Activated CD8-positive, alpha-beta memory T cell treated with anti-CD3 and anti-CD28 coated beads for 1 hour (primary cell): ENCODE measurements at regions not wholly inside any gene's neighbourhood (a gene's known extent, or its start where the extent isn't known, plus 50 kb on each side); places are given as distances from the start of the nearest gene placed in this dataset.

ENCODE experiments used
- DNase-seq, 2 donors: peaks; one replicate each; pipeline ENCODE4 v3.0.0-alpha.2; 2020; ENCODE audit warnings: low read depth in 1 of 2; ENCODE audit errors: extremely low read depth in 1 of 2

DNA sequence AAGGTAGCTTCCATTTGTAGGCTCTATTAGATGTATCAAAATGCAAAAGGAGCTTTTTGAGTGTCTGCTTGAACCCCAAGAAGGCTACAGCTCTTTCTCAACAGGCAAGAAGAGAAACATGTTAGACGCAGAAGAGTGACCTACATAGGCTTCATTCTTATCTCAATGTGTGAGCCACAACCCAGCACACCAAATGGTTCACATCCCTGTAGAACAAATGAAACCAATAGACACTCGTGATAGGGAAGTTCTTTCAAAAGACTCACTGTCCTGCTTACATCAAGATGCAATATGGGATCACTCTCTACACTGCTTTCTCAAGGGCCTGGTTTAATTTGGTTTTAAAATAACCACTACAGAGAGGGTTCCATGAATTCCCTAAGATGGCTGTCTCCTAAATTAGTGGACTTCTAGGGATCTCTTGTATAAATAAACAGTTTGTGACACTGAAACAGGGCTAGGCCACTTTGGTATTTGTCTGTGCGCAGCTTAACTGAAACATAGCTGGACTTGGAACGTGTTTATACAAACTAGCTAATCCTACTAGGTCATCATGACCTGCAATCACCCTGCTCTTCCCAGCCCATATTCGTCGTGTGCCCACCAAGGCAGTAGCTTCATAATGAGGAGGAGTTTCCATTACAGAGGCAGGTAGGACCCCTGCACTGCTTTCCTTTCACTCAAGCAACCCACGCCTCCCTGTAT is 225.4 kb upstream of the PREP start:
- no peak for DNase-seq

DNA sequence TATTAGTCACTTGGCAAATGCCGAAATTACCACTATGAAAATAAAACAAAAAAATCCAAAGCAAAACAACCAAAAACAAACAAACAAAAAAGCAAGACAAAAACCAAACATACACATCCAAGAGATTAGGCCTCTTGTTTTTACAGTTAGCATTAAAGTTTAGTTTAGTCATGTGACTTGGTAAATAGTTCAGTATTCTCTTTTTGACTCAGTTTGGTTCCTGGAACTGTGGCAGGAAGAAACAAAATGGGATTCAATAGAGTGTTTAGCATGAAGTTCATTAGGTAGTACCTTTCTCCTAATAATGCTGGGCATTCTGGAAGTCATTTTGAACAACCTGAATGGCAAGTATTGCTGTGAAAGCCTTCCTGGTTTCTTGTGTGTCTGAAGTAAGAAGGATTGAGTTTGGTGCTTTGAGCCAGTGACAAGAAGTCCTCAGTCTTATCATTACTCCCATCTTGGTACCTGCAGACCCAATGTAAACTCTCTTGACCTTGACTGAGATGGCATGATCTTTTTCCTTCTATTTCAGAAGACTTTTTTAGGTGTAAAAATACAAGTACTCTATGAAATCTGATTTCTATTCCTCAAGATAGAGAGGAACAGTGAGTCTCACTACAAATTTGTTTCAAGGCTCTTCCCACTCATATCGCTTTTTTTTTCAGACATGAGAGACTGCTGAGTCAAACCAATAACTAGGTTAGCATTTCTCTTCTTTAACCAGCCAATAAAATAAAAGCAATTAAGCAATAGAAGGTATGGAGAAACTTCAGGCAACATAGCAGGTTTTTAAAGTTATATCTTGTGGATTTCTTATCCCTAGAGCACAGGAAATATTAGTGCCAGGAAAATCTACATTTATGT is 223.6 kb upstream of the PREP start:
- no peak for DNase-seq

DNA sequence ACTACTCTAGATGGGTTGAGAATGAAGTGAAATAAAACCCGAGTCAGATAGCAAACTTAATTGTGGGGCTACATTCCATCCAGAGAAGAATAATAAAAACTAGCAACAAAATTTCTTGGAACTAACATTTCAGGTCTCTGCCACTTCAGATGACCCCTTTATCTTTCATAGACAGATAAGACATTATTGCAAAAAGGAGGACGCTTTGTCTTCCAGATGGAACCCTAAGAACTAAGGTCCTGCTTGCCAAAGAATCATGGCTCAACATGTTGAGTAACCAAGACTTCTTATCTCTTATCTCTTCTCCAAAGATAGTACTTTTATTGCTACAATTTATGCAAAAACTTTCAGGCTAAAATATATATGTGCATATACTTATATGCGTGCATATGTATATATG is 221.1 kb upstream of the PREP start:
- DNase-seq = no peak

GRCh38 chr6:105622226-105622625 is 219.3 kb upstream of the PREP start:
- DNase-seq = no peak

DNA sequence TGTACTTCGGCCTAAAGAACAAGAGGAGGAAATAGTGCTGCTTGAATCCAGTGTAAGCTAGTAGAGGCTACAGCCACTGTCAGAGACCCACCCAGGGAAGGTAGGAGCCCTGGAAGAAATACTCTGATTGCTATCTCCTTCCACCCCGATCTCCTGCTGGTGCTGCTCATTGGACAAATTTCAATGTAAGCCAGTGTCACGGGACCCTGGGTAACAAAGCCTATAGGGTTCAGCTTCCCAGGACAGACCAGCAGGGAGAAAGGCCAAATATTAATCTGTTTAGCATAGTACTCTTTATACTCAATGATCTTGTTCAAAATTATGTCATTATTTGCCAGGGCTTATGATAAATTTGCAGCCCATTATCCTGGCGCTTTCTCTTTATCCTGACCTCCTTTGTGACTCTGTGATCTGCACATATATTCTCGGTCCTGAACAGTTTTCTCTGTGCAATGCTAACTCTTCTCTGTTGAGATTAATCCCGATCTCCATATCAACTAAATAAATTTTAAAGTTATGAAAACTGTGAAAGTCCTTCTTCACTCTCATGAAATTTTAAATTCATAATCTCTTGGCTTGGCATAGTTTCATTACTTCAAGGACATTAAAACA is 218.8 kb upstream of the PREP start:
- no peak for DNase-seq

DNA sequence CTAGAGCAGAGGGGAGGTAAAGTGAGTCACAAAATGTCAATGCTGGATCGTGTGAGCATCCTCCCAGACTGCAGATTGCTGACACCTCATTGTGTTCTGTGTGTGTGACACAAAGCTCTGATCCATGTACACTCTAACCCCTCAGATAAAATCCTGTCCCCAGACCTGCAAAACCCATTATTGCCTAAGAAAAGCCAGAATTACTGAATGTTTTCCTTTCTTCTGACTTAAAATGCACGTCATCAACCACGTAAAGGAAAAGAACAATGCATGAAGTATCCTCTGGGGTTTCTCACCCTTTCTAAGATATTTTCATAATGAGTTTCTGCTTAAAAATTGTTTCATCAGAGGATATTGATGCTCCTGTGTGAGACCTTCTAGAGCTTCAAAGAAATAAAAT is 218.0 kb upstream of the PREP start:
- no peak for DNase-seq

GRCh38 chr6:105619971-105620741 is 217.3 kb upstream of the PREP start:
- no peak for DNase-seq

DNA sequence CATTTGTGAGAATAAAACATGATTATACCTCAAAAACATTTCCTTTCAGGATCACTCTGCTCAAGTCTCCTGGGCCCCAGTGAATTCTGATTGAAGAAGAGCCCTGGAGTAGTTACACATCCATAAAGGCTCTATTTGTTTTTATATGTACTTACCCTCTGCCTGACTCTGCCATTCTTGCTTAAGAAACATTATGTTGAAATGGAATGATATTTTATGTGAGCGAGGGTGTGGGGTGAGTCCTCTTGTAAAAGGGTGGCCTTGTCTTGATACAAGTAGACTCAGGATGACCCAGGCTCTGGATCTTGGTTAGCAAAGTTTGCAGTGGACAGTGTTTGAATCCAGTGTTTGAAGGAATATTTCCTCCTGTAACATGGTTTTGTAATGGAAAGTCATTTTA is 215.4 kb upstream of the PREP start:
- DNase-seq = no peak

GRCh38 chr6:105616521-105616920 is 213.6 kb upstream of the PREP start:
- DNase-seq = no peak

DNA sequence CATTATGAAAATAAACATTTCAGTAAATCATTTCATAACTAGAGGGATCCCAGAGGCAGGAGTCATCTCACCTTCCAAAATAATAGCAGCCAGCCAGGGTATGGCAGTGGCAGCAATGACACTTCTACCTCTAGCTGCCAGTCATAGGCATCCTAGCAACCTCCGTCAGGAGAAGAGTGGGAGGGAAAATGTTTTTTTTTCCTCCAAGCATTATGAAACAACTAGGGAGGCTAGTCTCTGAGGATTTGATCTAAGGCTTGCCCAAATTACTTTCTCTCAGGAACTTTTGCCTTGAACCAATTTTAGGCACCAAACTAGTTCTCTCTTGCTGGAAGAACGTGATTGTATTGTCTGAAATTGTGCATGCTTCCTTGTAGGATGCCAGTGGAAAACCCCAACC is 208.7 kb upstream of the PREP start:
- DNase-seq = no peak

DNA sequence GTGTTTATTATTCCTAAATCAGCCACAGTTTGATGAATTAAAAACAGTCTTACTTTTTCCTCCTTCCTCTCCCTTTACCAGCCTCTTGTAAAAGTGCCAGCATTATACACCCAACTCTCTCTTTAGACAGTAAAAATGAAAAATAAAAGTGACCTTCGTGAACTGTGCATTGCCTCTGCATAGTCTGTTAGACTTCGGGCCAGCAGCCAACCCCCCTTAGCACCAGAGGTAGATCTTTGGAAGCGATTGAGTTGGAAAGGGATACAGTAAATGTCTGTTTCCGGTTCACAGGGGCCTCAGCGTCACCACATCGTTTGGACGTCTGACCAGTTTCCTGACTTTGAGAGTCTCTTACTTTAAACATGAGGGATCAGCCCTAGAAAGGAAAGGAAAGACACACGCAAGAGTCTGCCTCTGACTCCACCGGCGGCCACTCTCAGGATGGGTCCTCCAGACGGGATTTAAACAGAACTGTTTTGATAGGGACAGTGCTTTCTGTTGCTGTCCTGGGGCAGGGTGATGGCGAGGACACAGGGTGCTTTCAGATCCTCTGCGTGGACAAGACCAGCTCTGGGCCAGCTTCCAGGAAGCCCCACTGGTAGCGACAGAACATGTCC is 206.6 kb upstream of the PREP start:
- DNase-seq = no peak

DNA sequence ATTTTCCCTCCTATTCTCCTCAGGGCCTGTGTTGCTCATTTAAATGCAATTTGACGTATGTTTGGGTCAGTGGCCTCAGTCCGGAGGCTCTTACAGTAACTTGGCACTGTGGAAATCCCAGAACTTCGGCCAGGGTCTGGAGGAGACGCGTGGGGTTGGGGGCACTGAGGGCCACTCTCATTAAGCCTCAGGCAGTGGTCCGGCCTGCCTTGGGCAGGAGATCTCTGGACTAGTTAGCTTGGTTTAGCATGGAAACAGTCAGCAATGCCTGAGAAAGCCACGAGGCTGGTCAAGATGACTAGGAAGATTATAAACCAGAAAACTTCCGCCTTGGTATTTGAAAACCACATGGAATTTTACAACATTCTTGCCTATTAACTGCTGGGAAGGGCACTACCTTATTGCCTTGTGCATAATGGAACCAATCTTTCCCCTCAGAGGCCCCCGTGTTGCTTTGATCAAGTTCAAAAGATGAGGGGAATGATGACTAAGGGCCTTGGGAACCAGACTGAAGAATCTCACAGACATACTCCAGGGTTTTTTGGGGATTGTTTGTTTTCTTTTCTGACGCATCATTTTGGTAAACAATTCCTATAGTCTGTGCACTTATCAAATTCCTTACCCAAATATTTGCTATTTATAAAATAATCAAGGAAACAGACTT is 206.0 kb upstream of the PREP start:
- DNase-seq = no peak

DNA sequence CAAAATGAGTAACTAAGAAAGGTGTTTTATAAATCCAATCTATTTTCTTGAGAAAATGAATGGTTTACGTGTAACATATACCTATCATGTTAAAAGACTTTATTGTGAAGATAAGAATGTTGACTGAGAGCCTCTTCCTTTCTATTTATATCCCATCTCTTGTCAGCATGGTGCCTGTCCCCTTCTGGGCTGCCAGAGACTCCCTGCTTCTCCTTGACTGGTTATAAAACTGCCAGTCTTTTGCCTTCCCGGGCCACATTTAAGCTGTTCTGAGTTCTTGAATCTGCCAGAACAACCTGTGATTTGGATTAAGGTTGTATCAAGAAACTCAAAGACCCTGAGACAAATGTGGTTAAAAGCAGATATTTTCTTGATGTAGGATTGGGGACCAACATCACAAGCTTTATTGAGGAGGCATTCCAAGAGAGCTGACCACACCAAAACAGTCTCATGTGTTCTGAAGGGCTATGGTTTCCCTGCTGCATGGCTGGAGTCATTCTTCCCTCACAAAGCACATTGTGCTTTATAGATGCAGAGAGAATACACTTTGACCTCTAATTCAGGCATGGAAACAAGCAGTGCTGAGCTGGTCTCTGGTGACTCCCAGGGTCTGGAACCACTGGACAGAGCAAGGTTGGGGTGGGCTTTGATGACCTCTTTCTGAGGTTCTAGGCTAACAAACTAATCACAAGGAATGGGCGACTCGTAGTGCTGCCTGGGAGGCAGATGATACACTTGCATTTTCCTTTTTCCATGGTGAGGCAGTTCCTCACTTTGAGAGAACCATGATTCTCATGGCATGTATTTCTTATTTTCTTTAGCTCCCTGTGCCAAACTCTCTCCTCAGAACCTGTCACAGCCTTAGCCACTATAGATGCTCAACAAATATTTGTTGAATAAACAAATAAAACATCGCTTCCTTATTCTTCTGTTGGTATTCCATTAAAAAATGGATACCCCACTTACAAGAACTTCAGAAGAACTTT is 205.0 kb upstream of the PREP start:
- DNase-seq = no peak

GRCh38 chr6:105606831-105607463 is 204.1 kb upstream of the PREP start:
- no peak for DNase-seq

DNA sequence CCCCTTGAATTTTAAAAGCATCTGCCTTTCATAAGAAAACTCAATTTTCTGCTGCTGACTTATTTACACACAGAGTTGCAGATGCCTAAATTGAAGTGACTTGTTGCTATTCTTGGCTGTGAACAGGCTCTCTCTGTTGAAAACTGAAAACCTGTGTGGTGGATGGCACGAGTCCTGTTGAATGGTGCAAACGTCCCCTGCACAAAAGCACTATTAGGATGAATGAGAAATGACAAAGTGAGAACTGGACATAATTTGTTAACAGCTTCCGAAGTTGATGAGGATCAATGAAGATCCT is 201.7 kb upstream of the PREP start:
- DNase-seq = no peak

DNA sequence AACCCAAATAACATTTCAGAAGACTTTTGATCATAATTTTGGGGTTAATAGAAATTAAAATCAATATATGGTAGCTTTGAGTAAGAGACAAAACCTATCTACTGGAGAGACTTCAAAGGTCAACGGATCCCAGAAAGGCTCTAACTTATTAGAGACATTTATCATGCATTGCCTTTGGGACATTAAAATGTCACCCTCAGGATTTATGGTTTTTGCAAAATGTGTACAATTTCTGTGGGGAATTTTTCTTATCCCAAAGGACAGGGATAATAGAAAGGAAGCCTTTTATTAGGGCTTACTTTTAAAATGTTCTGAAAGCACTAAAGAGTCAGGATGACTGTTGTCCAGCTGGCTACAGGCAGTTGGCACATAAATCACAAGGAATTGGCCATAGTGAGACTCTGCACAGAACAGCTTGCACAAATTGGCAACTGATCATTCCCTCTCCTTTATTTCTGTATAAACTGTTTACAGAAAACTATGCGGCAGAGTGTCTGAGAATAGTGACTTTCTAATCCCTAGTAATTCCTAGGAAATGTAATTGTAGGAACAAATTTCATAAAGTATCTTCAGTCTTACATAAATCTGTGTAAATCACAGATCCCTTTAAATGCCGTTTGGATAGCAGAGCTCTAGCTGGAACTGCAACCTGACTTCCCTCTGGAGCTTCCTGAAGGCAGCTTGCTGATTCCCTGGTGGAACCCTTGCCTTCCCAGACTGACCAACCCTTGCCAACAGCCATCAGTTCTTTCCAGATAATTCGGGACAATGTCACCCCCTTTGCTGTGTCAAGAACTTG is 201.1 kb upstream of the PREP start:
- no peak for DNase-seq

DNA sequence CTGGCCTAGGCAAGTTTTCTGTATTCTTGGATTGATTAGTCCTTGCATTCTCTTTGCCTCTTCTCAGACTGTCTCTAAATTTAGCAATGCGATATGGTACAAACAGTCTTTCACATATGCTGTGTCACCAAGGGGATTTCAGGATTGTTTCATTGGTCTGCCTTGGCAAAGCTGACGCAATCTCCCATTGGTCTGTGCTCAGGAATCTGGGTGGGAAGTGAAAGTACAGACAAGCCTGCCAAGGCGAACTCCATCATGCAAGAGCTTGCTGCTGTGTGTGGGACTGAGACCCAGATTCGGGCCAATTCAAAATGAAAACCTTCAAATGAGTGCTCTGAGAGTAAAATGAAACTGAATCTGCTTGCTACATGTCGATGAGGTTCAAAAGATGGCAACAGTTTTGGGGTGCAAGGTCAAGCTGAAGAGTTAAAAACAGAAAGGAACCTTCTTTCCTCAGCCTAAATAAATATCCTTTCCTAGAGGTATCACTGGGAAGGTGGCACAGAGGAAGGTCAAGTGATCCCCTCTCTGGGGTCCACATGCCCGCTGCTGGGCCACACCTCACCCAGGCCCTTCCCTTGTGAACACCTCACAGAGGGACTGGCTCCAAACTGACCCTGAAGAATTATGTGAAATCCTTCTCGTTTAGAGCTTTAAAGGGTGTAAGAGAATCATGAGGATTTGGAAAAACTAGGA is 198.8 kb upstream of the PREP start:
- no peak for DNase-seq
